Testis (tissue), 2 donors: ENCODE measurements at regions not wholly inside any gene's neighbourhood (a gene's known extent, or its start where the extent isn't known, plus 50 kb on each side); places are given as distances from the start of the nearest gene placed in this dataset.

Experiments
- CTCF ChIP-seq, 3 experiments: fragments of 450-650 bp in 2 of 3; fragments of 200-600 bp in 1 of 3; sonication (generic) in 1 of 3; IDR thresholded peaks; one replicate each; pipeline ENCODE4 v1.5.1; 2016 to 2019; ENCODE audit warnings: antibody characterized with exemption in 3 of 3, mild to moderate bottlenecking in 2 of 3, moderate library complexity in 1 of 3
- POLR2A ChIP-seq: fragments of 450-650 bp; IDR thresholded peaks from one replicate; pipeline ENCODE4 v1.6.1; 2017; ENCODE audit warnings: antibody characterized with exemption, mild to moderate bottlenecking, moderate library complexity

DNA sequence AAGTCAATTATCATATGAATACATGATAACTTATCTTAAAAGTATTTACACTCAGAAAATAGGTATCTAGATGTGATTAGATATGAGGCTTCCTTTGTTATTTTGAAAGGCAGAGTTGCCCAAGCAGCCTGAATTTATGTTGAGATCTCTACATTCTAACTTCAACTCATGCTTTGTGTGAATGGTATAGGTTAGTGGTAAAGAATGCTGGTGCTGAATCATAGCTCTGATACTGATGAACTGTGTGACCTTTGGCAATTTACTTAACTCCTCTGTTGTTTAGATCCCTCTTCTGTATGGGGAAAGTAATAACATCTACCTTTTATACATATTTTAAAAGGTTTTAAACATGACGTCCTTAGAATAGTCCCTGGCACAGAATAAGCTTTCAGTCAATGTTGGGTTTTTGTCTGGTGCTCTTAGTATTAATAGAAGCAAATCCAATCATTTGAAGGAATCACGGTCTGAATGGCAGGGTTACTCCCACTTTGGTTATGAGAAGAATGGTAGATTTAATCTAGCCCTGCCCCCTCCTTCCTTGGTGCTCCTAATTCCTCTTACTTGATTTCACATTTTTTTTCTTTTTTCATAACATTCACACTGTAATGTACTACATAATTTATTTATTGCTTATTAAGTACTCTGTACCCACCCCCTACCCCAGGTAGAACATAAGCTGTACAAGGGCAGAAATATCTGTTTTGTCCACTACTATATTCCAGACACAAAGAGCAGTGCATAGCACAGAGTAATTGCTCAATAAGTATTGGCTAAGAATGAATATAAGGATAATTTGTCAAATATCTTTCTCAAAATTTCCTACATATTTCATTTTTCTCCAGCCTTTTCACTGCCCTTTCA lies 203.3 kb upstream of the KRR1 start:
- TF ChIP-seq CTCF (IDR thresholded peaks at IDR 0.05) (no peak), POLR2A (no peak)
